IMR-90 (cell line): ENCODE measurements at regions not wholly inside any gene's neighbourhood (a gene's known extent, or its start where the extent isn't known, plus 50 kb on each side); places are given as distances from the start of the nearest gene placed in this dataset.

Experiments
- ATAC-seq: fragments of 200-7000 bp; cut with Tn5 transposase; 2 replicates; pipeline ENCODE4 v1.9.1; 2020; ENCODE audit warnings: low read depth, mild to moderate bottlenecking, moderate library complexity
- BruUV-seq: library from RNA; stranded (reverse); fragments of 400-500 nt; replicated peaks from 2 replicates; lab custom pipeline; 2021; lab: Mats Ljungman, UMichigan
- CTCF ChIA-PET: fragments of 300-600 bp; formaldehyde crosslinking; extraction: SDS; loops from one replicate; lab custom pipeline; 2021; ENCODE audit warnings: antibody characterized with exemption; lab: Yijun Ruan, JAX
- POLR2A ChIA-PET: fragments of 300-600 bp; sonication (Branson Sonifier 250); formaldehyde crosslinking; loops from one replicate; lab custom pipeline; 2022; ENCODE audit warnings: antibody characterized with exemption; ENCODE audit not compliant: unreplicated experiment; lab: Charles Lee
- DNase-seq: peaks from one replicate; pipeline ENCODE4 v3.0.0; 2013
- H2AFZ ChIP-seq: replicated peaks from 2 replicates; pipeline ENCODE3; 2013; ENCODE audit warnings: low read length, mild to moderate bottlenecking; ENCODE audit not compliant: poor library complexity
- H2AK5ac ChIP-seq: 2 replicates; pipeline ENCODE4 v1.6.1; 2013; ENCODE audit warnings: low read depth, low read length, inconsistent platforms
- H2AK9ac ChIP-seq: replicated peaks from 2 replicates; pipeline ENCODE3; 2013; ENCODE audit warnings: mild to moderate bottlenecking, low read depth, low read length, moderate library complexity; ENCODE audit not compliant: poor library complexity
- H2BK120ac ChIP-seq: 2 replicates; pipeline ENCODE4 v1.6.1; 2013; ENCODE audit warnings: low read depth, low read length, inconsistent platforms
- H2BK15ac ChIP-seq: 3 replicates; pipeline ENCODE4 v1.6.1; 2013; ENCODE audit warnings: low read depth, low read length, inconsistent platforms
- H2BK20ac ChIP-seq: 2 replicates; pipeline ENCODE4 v1.6.1; 2013; ENCODE audit warnings: low read depth, mild to moderate bottlenecking, inconsistent platforms, low read length, moderate library complexity
- H2BK5ac ChIP-seq: 2 replicates; pipeline ENCODE4 v1.6.1; 2013; ENCODE audit warnings: mild to moderate bottlenecking, low read depth, low read length, inconsistent platforms; ENCODE audit not compliant: poor library complexity, severe bottlenecking
- H3K14ac ChIP-seq: replicated peaks from 2 replicates; pipeline ENCODE4 v1.6.1; 2013; ENCODE audit warnings: low read depth, low read length, inconsistent platforms
- H3K18ac ChIP-seq: 2 replicates; pipeline ENCODE4 v1.6.1; 2013; ENCODE audit warnings: low read depth, low read length, control low read depth
- H3K23ac ChIP-seq: 2 replicates; pipeline ENCODE4 v1.6.1; 2013; ENCODE audit warnings: low read depth, low read length, inconsistent platforms
- H3K27ac ChIP-seq: 2 replicates; pipeline ENCODE4 v1.5.1; 2013; ENCODE audit warnings: mild to moderate bottlenecking, control low read depth, low read length; ENCODE audit not compliant: insufficient read depth
- H3K27me3 ChIP-seq: 2 replicates; pipeline ENCODE4 v1.6.1; 2013; ENCODE audit warnings: low read length; ENCODE audit not compliant: control insufficient read depth, insufficient read depth
- H3K36me3 ChIP-seq: 2 replicates; pipeline ENCODE4 v1.6.1; 2013; ENCODE audit warnings: low read length, mixed read lengths; ENCODE audit not compliant: control insufficient read depth, insufficient read depth
- H3K4ac ChIP-seq: 2 replicates; pipeline ENCODE4 v1.6.1; 2013; ENCODE audit warnings: low read depth, low read length, inconsistent platforms
- H3K4me1 ChIP-seq: 2 replicates; pipeline ENCODE4 v1.6.1; 2013; ENCODE audit warnings: low read length, mixed read lengths; ENCODE audit not compliant: control insufficient read depth, insufficient read depth
- H3K4me2 ChIP-seq: 2 replicates; pipeline ENCODE4 v1.6.1; 2013; ENCODE audit warnings: low read depth, mild to moderate bottlenecking, control low read depth, low read length, moderate library complexity
- H3K4me3 ChIP-seq: 2 replicates; pipeline ENCODE4 v1.5.1; 2013; ENCODE audit warnings: low read depth, mild to moderate bottlenecking, control low read depth, low read length, moderate library complexity; ENCODE audit not compliant: insufficient read depth
- H3K56ac ChIP-seq: 2 replicates; pipeline ENCODE4 v1.6.1; 2013; ENCODE audit warnings: low read length, inconsistent platforms; ENCODE audit not compliant: insufficient read depth; ENCODE audit errors: extremely low read depth
- H3K79me1 ChIP-seq, 2 experiments: 2 replicates each; pipeline ENCODE4 v1.6.1; 2013; ENCODE audit warnings: low read length in 2 of 2, inconsistent platforms in 1 of 2, low read depth in 1 of 2
- H3K9ac ChIP-seq: 2 replicates; pipeline ENCODE4 v1.6.1; 2013; ENCODE audit warnings: low read depth, low read length, control low read depth
- H3K9me1 ChIP-seq: 2 replicates; pipeline ENCODE4 v1.6.1; 2013; ENCODE audit warnings: low read length, inconsistent platforms; ENCODE audit not compliant: insufficient read depth
- H3K9me3 ChIP-seq: 2 replicates; pipeline ENCODE4 v1.6.1; 2013; ENCODE audit warnings: low read length; ENCODE audit not compliant: control insufficient read depth, insufficient read depth
- H4K20me1 ChIP-seq: 2 replicates; pipeline ENCODE4 v1.6.1; 2013; ENCODE audit warnings: low read length, inconsistent platforms; ENCODE audit not compliant: insufficient read depth
- H4K5ac ChIP-seq: 2 replicates; pipeline ENCODE4 v1.6.1; 2013; ENCODE audit warnings: mild to moderate bottlenecking, low read depth, low read length, control low read depth
- H4K8ac ChIP-seq, 2 experiments: 2 replicates each; pipeline ENCODE4 v1.6.1; 2013; ENCODE audit warnings: low read depth in 2 of 2, low read length in 2 of 2, control low read depth in 1 of 2, inconsistent platforms in 1 of 2
- H4K91ac ChIP-seq: 2 replicates; pipeline ENCODE4 v1.6.1; 2013; ENCODE audit warnings: low read depth, low read length, inconsistent platforms; ENCODE audit not compliant: insufficient read depth
- BHLHE40 ChIP-seq: fragments of 150-350 bp; IDR thresholded peaks from 2 replicates; pipeline ENCODE4 v1.6.1; 2016; ENCODE audit warnings: mild to moderate bottlenecking, low read depth, low read length
- CTCF ChIP-seq: conservative IDR thresholded peaks from 2 replicates; pipeline ENCODE4 v1.5.1; 2012; ENCODE audit warnings: mild to moderate bottlenecking, low read depth, low read length, improper control_type of control experiment
- FOS ChIP-seq: fragments of 150-350 bp; IDR thresholded peaks from 2 replicates; pipeline ENCODE4 v1.6.1; 2016; ENCODE audit warnings: low read depth, low read length
- MAFK ChIP-seq: IDR thresholded peaks from 2 replicates; pipeline ENCODE4 v1.6.1; 2012; ENCODE audit warnings: low read depth, low read length, improper control_type of control experiment
- MAZ ChIP-seq: IDR thresholded peaks from 2 replicates; pipeline ENCODE4 v1.6.1; 2012; ENCODE audit warnings: low read depth, mild to moderate bottlenecking, low read length, improper control_type of control experiment, moderate library complexity, borderline replicate concordance
- NFE2L2 ChIP-seq: fragments of 150-350 bp; IDR thresholded peaks from 2 replicates; pipeline ENCODE4 v1.6.1; 2016; ENCODE audit warnings: low read depth, mild to moderate bottlenecking, low read length
- POLR2A ChIP-seq: IDR thresholded peaks from 2 replicates; pipeline ENCODE4 v1.6.1; 2012; ENCODE audit warnings: mild to moderate bottlenecking, low read depth, low read length
- RCOR1 ChIP-seq: IDR thresholded peaks from 2 replicates; pipeline ENCODE4 v1.6.1; 2012; ENCODE audit warnings: mild to moderate bottlenecking, low read length, improper control_type of control experiment; ENCODE audit not compliant: insufficient replicate concordance
- SMC3 ChIP-seq: fragments of 150-350 bp; IDR thresholded peaks from 2 replicates; pipeline ENCODE4 v1.6.1; 2016; ENCODE audit warnings: low read depth, mild to moderate bottlenecking, antibody characterized with exemption, low read length, moderate library complexity
- WGBS, 2 experiments: methylation state at CpG; one replicate each; pipeline versions ENCODE4 v1.1.5 to v1.1.7; 2013; ENCODE audit warnings: missing lambda C conversion rate in 2 of 2; ENCODE audit not compliant: insufficient read length in 1 of 2; ENCODE audit errors: extremely low coverage in 2 of 2; 5-methylcytosine and 5-hydroxymethylcytosine counted together
- dilution Hi-C: fragments of 300-500 bp; cut with HindIII; formaldehyde crosslinking; loops from one replicate; pipeline ENCODE4 v1.14.3; 2018; ENCODE audit warnings: low sequenced_read_pairs; ENCODE audit not compliant: unreplicated experiment
- in situ Hi-C: fragments of 300-500 bp; cut with MboI; formaldehyde crosslinking; loops from 3 replicates; pipeline ENCODE4 v1.14.3; 2019; ENCODE audit warnings: low sequenced_read_pairs, inconsistent platforms, mixed read lengths
- intact Hi-C: fragments of 100-400 bp; cut with micrococcal nuclease; formaldehyde crosslinking; loops from 2 replicates; pipeline ENCODE4 v1.10.0; 2022

DNA sequence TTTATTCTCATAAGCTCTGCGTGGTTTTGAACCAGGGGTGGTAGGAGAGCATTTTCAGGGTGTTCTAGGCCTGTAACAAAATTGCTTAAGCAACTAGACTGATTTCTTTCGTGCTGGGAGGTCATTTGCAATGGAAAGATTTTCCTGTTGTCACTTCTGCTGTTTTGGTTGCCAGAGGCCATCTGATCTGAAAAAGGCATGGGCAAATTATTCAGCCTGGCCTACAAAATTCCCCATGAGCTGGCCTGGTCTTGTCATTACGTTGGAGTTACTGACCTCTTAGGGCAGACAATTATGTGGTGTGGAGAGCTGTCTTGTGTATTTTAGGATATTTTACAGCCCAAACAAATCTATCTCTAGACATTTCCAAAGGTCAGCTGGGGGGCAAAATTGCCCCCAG is 444.4 kb upstream of the DAB1 start:
- H3K4me2 ChIP-seq, result no peak overlapping the region
- ATAC-seq (no peak), DNase-seq (no peak)
- WGBS, 2 experiments, result 14% methylated on average over 1 of the region's 3 CpGs; no CpG with 5 or more reads in 1 of the 2 experiments
- in situ Hi-C loops (no loop called here), dilution Hi-C loops (no loop called here), intact Hi-C loops (no loop called here)
- H3K9ac ChIP-seq, result no peak overlapping the region
- no peak overlapping the region for H2BK20ac ChIP-seq
- no TSS peak for BruUV-seq
- H3K56ac ChIP-seq, result no peak overlapping the region
- H4K8ac ChIP-seq, result no peak overlapping the region
- H3K23ac ChIP-seq, result no peak overlapping the region
- H4K91ac ChIP-seq, result no peak overlapping the region
- no peaks in the 10 kb centered on the region for H3K9me3 ChIP-seq
- H3K14ac ChIP-seq, result no peak overlapping the region
- CTCF ChIA-PET, result no interaction called here
- H2BK120ac ChIP-seq, result no peak overlapping the region
- POLR2A ChIA-PET, result no interaction called here
- H4K5ac ChIP-seq, result no peak overlapping the region
- H3K79me1 ChIP-seq, result no peaks in the 10 kb centered on the region
- no peaks in the 10 kb centered on the region for H4K20me1 ChIP-seq
- H3K18ac ChIP-seq, result no peak overlapping the region
- no peak overlapping the region for H2AK5ac ChIP-seq
- H2BK5ac ChIP-seq, result no peak overlapping the region
- no peak overlapping the region for H3K4ac ChIP-seq
- no peak overlapping the region for H3K4me3 ChIP-seq
- H3K27ac ChIP-seq, result no peak overlapping the region
- H3K4me1 ChIP-seq, result no peaks in the 10 kb centered on the region
- no peaks in the 10 kb centered on the region for H3K36me3 ChIP-seq
- H3K27me3 ChIP-seq, result no peaks in the 10 kb centered on the region
- no peak overlapping the region for H2AFZ ChIP-seq
- TF ChIP-seq FOS, result no peak
- TF ChIP-seq MAZ, result no peak
- TF ChIP-seq SMC3, result no peak
- no peak for TF ChIP-seq CTCF
- no peak for TF ChIP-seq MAFK
- no peak for TF ChIP-seq POLR2A
- no peak for TF ChIP-seq RCOR1
- no peak for TF ChIP-seq BHLHE40
- TF ChIP-seq NFE2L2, result no peak
- no peak overlapping the region for H2AK9ac ChIP-seq
- H2BK15ac ChIP-seq, result no peak overlapping the region
- no peaks in the 10 kb centered on the region for H3K9me1 ChIP-seq
